Esophagus muscularis mucosa (tissue), 2 donors: ENCODE measurements at regions not wholly inside any gene's neighbourhood (a gene's known extent, or its start where the extent isn't known, plus 50 kb on each side); places are given as distances from the start of the nearest gene placed in this dataset.

ENCODE experiments used
- EP300 ChIP-seq: sonication (generic); formaldehyde crosslinking; IDR thresholded peaks from one replicate; pipeline ENCODE4 v1.6.1; 2017; ENCODE audit warnings: antibody characterized with exemption
- POLR2A ChIP-seq: fragments of 450-650 bp; IDR thresholded peaks from one replicate; pipeline ENCODE4 v1.6.1; 2017; ENCODE audit warnings: antibody characterized with exemption, moderate library complexity, mild to moderate bottlenecking, low read depth

GRCh38 chr12:83979785-83980184 is 932.8 kb downstream of the SLC6A15 start:
- TF ChIP-seq POLR2A (no peak), EP300 (no peak)
